GM23338 (cell line): ENCODE measurements at regions not wholly inside any gene's neighbourhood (a gene's known extent, or its start where the extent isn't known, plus 50 kb on each side); places are given as distances from the start of the nearest gene placed in this dataset.

Experiments used
- ATAC-seq: fragments of 200-7000 bp; cut with Tn5 transposase; 3 replicates; pipeline ENCODE4 v1.9.1; 2020
- DNase-seq: peaks from one replicate; pipeline ENCODE4 v3.0.0-alpha.2; 2015; ENCODE audit warnings: low spot score
- H2AFZ ChIP-seq: fragments of 200-600 bp; sonication (generic); 2 replicates; pipeline ENCODE4 v1.8.0; 2016; ENCODE audit warnings: antibody characterized with exemption, mild to moderate bottlenecking, moderate library complexity
- H3F3A ChIP-seq: fragments of 200-600 bp; sonication (generic); replicated peaks from 2 replicates; pipeline ENCODE4 v1.8.0; 2017; ENCODE audit warnings: antibody characterized with exemption, mixed run types, low read depth
- H3K27ac ChIP-seq: fragments of 200-600 bp; sonication (generic); 2 replicates; pipeline ENCODE4 v1.6.1; 2016; ENCODE audit warnings: low read depth
- H3K27me3 ChIP-seq: fragments of 200-600 bp; sonication (generic); 2 replicates; pipeline ENCODE4 v1.8.0; 2016; ENCODE audit warnings: mild to moderate bottlenecking, mixed run types, moderate library complexity; ENCODE audit not compliant: insufficient read depth
- H3K36me3 ChIP-seq: fragments of 200-600 bp; sonication (generic); 2 replicates; pipeline ENCODE4 v1.8.0; 2016; ENCODE audit warnings: mild to moderate bottlenecking; ENCODE audit not compliant: insufficient read depth
- H3K4me1 ChIP-seq: fragments of 200-600 bp; sonication (generic); 2 replicates; pipeline ENCODE4 v1.8.0; 2016; ENCODE audit warnings: mild to moderate bottlenecking, moderate library complexity; ENCODE audit not compliant: insufficient read depth
- H3K4me2 ChIP-seq: fragments of 200-600 bp; sonication (generic); 2 replicates; pipeline ENCODE4 v1.7.1; 2017; ENCODE audit warnings: mixed run types
- H3K4me3 ChIP-seq: fragments of 200-600 bp; sonication (generic); 2 replicates; pipeline ENCODE4 v1.6.1; 2016; ENCODE audit warnings: mixed run types
- H3K79me2 ChIP-seq: fragments of 200-600 bp; sonication (generic); replicated peaks from 2 replicates; pipeline ENCODE4 v1.8.0; 2017; ENCODE audit warnings: mild to moderate bottlenecking; ENCODE audit not compliant: insufficient read depth
- H3K9me2 ChIP-seq: fragments of 200-600 bp; sonication (generic); 2 replicates; pipeline ENCODE4 v1.8.0; 2017; ENCODE audit not compliant: insufficient read depth
- H4K20me1 ChIP-seq: fragments of 200-600 bp; sonication (generic); replicated peaks from 2 replicates; pipeline ENCODE4 v1.8.0; 2017; ENCODE audit warnings: mild to moderate bottlenecking; ENCODE audit not compliant: insufficient read depth
- H3K27ac Mint-ChIP-seq: 2 replicates; pipeline ENCODE4 v1.8.0; 2020; ENCODE audit warnings: inconsistent platforms, mild to moderate bottlenecking, moderate library complexity, mixed read lengths
- H3K27me3 Mint-ChIP-seq: 3 replicates; pipeline ENCODE4 v1.8.0; 2022; ENCODE audit warnings: low read depth, mild to moderate bottlenecking, moderate library complexity, mixed read lengths, inconsistent platforms; ENCODE audit not compliant: insufficient read depth, poor library complexity
- H3K36me3 Mint-ChIP-seq: 3 replicates; pipeline ENCODE4 v1.8.0; 2021; ENCODE audit warnings: low read depth, mild to moderate bottlenecking, inconsistent platforms, moderate library complexity, mixed read lengths
- H3K4me1 Mint-ChIP-seq: 3 replicates; pipeline ENCODE4 v1.8.0; 2020; ENCODE audit warnings: mild to moderate bottlenecking, inconsistent platforms, mixed read lengths
- H3K4me3 Mint-ChIP-seq: 3 replicates; pipeline ENCODE4 v1.8.0; 2021; ENCODE audit warnings: moderate library complexity, mild to moderate bottlenecking, inconsistent platforms, mixed read lengths
- H3K9me3 Mint-ChIP-seq: 3 replicates; pipeline ENCODE4 v1.8.0; 2020; ENCODE audit warnings: moderate library complexity, mild to moderate bottlenecking, inconsistent platforms, mixed read lengths
- CREB1 ChIP-seq: fragments of 250-450 bp; sonication (Bioruptor Pico); IDR thresholded peaks from 2 replicates; pipeline ENCODE4 v1.5.0; 2020; ENCODE audit warnings: low read depth, mild to moderate bottlenecking, moderate library complexity
- EZH2 ChIP-seq: fragments of 200-600 bp; sonication (generic); IDR thresholded peaks from one replicate; pipeline ENCODE4 v1.8.0; 2017; ENCODE audit warnings: antibody characterized with exemption, mild to moderate bottlenecking, low read depth; ENCODE audit not compliant: unreplicated experiment
- EZH2phosphoT487 ChIP-seq: fragments of 200-600 bp; sonication (generic); IDR thresholded peaks from one replicate; pipeline ENCODE4 v1.8.1; 2018; ENCODE audit warnings: antibody characterized with exemption; ENCODE audit not compliant: unreplicated experiment
- JUNB ChIP-seq: IDR thresholded peaks from one replicate; pipeline ENCODE4 v1.6.1; 2016; ENCODE audit warnings: antibody characterized with exemption; ENCODE audit not compliant: unreplicated experiment
- NANOG ChIP-seq: IDR thresholded peaks from 2 replicates; pipeline ENCODE4 v1.6.1; 2016; ENCODE audit warnings: antibody characterized with exemption, borderline replicate concordance
- POLR2AphosphoS5 ChIP-seq: IDR thresholded peaks from 2 replicates; pipeline ENCODE4 v1.6.1; 2016; ENCODE audit warnings: antibody characterized with exemption, low read depth
- STAT1 ChIP-seq: IDR thresholded peaks from one replicate; pipeline ENCODE4 v1.6.1; 2016; ENCODE audit warnings: antibody characterized with exemption; ENCODE audit not compliant: unreplicated experiment
- ZNF114 ChIP-seq: fragments of 250-450 bp; sonication (Bioruptor Pico); IDR thresholded peaks from 2 replicates; pipeline ENCODE4 v1.5.0; 2020; ENCODE audit warnings: mild to moderate bottlenecking, moderate library complexity
- ZNF331 ChIP-seq: fragments of 250-450 bp; sonication (Bioruptor Pico); IDR thresholded peaks from 2 replicates; pipeline ENCODE4 v1.5.0; 2020; ENCODE audit warnings: low read depth, mild to moderate bottlenecking, moderate library complexity
- TF ChIP-seq, protein P1 (sequence below), 2 experiments: fragments of 200-600 bp in 1 of 2; sonication (generic) in 1 of 2; conservative IDR thresholded peaks; 2 replicates each; pipeline versions ENCODE4 v1.5.1 to v1.6.1; 2016 to 2017; ENCODE audit warnings: antibody characterized with exemption in 2 of 2, low read depth in 2 of 2, mild to moderate bottlenecking in 2 of 2, moderate library complexity in 1 of 2

GRCh38 chr18:46204143-46204542, 100.0 kb downstream of the HAUS1 start:
- no peaks in the 10 kb centered on the region for H3K9me3 Mint-ChIP-seq
- no peak overlapping the region for H3K4me3 Mint-ChIP-seq
- no peaks in the 10 kb centered on the region for H3F3A ChIP-seq
- H3K4me1 ChIP-seq: no peaks in the 10 kb centered on the region; the same call in 1 of the 2 replicates
- H3K4me2 ChIP-seq: no peak overlapping the region
- TF ChIP-seq CREB1: no peak
- TF ChIP-seq NANOG: no peak
- TF ChIP-seq, protein P1, sequence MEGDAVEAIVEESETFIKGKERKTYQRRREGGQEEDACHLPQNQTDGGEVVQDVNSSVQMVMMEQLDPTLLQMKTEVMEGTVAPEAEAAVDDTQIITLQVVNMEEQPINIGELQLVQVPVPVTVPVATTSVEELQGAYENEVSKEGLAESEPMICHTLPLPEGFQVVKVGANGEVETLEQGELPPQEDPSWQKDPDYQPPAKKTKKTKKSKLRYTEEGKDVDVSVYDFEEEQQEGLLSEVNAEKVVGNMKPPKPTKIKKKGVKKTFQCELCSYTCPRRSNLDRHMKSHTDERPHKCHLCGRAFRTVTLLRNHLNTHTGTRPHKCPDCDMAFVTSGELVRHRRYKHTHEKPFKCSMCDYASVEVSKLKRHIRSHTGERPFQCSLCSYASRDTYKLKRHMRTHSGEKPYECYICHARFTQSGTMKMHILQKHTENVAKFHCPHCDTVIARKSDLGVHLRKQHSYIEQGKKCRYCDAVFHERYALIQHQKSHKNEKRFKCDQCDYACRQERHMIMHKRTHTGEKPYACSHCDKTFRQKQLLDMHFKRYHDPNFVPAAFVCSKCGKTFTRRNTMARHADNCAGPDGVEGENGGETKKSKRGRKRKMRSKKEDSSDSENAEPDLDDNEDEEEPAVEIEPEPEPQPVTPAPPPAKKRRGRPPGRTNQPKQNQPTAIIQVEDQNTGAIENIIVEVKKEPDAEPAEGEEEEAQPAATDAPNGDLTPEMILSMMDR (conservative IDR thresholded peaks at IDR 0.05; ENCODE audit: low read depth in 2 of 2): no peak
- TF ChIP-seq ZNF331 (CRISPR knock-in tag): no peak
- no peak for TF ChIP-seq ZNF114 (CRISPR knock-in tag)
- no peak for TF ChIP-seq POLR2AphosphoS5
- no peak for TF ChIP-seq JUNB
- no peak for TF ChIP-seq EZH2
- no peaks in the 10 kb centered on the region for H3K9me2 ChIP-seq
- H3K36me3 ChIP-seq: no peaks in the 10 kb centered on the region
- no peak overlapping the region for H3K27ac Mint-ChIP-seq
- no peak overlapping the region for H3K4me3 ChIP-seq
- DNase-seq (no peak), ATAC-seq (no peak)
- peaks cover 95% of the 10 kb centered on the region for H3K79me2 ChIP-seq
- peaks cover 5% of the 10 kb centered on the region for H4K20me1 ChIP-seq
- no peak overlapping the region for H2AFZ ChIP-seq
- H3K27me3 ChIP-seq: no peaks in the 10 kb centered on the region
- H3K27me3 Mint-ChIP-seq: no peaks in the 10 kb centered on the region
- peaks cover 16% of the 10 kb centered on the region for H3K4me1 Mint-ChIP-seq
- H3K27ac ChIP-seq: no peak overlapping the region
- H3K36me3 Mint-ChIP-seq: no peaks in the 10 kb centered on the region

DNA sequence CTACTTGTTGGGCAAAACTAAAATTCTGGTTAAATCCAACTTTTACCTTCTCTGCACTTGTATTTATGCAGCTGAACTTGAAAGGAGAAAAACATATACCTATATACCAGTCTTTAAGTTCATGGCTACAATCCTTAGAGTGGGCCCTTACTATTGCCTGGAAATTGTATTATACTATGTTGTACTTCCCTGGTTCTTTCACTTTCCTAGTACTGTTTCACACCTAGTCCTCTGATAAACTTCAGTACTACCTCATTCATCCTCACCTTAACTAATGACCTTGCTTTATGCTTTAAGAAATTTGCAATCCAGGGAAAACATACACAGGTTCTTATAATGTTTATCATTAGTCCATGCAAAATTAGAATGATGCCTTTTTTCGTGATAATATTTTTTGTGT, 103.8 kb downstream of the HAUS1 start:
- DNase-seq: no peak
- ATAC-seq: no peak
- Histone ChIP-seq H4K20me1 (no peaks in the 10 kb centered on the region; the same call in 1 of the 2 replicates), H3K4me3 (no peak overlapping the region), H3K27ac (no peak overlapping the region), H3K4me2 (no peak overlapping the region), H3K79me2 (peaks cover 86% of the 10 kb centered on the region), H3K27me3 (no peaks in the 10 kb centered on the region), H3F3A (no peaks in the 10 kb centered on the region; the same call in 1 of the 2 replicates), H3K4me1 (no peaks in the 10 kb centered on the region; the same call in 1 of the 2 replicates), H3K36me3 (no peaks in the 10 kb centered on the region), H3K9me2 (no peaks in the 10 kb centered on the region), H2AFZ (no peak overlapping the region)
- H3K27me3 Mint-ChIP-seq: no peaks in the 10 kb centered on the region
- no peaks in the 10 kb centered on the region for H3K36me3 Mint-ChIP-seq
- H3K4me3 Mint-ChIP-seq: no peak overlapping the region
- no peak overlapping the region for H3K27ac Mint-ChIP-seq
- H3K4me1 Mint-ChIP-seq: peaks cover 18% of the 10 kb centered on the region
- TF ChIP-seq EZH2: no peak
- no peaks in the 10 kb centered on the region for H3K9me3 Mint-ChIP-seq

DNA sequence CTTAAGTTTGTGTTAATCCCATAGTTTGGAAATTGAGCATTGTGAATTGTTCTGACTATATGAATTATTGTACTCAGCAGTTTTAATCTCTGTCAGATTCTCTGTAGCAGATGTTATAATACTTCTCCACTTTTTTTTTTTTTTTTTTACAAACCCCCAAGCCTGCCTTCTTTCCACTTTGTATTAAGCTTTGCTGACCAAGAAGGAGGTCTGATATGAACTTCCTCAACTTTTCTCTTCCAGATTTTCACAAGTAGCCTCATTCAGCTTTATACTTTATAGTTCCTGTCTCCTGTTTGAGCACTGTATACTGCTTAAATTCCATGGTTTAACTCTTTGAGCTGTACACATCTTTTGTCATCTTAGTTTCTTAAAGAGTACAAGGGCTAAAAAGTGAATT, 105.0 kb downstream of the HAUS1 start:
- no peak overlapping the region for H3K27ac Mint-ChIP-seq
- no peaks in the 10 kb centered on the region; the same call in 1 of the 2 replicates for H4K20me1 ChIP-seq
- TF ChIP-seq EZH2phosphoT487: no peak
- TF ChIP-seq, protein P1 (conservative IDR thresholded peaks at IDR 0.05; ENCODE audit: low read depth in 2 of 2): no peak
- no peak for TF ChIP-seq ZNF331 (CRISPR knock-in tag)
- TF ChIP-seq ZNF114 (CRISPR knock-in tag): no peak
- TF ChIP-seq JUNB: no peak
- TF ChIP-seq STAT1: no peak
- no peak for TF ChIP-seq POLR2AphosphoS5
- TF ChIP-seq EZH2: no peak

More for the DNA sequence above, 105.0 kb downstream of the HAUS1 start:
- Mint-ChIP-seq H3K9me3 (no peaks in the 10 kb centered on the region), H3K36me3 (no peaks in the 10 kb centered on the region), H3K4me1 (peaks cover 15% of the 10 kb centered on the region), H3K4me3 (no peak overlapping the region), H3K27me3 (no peaks in the 10 kb centered on the region)
- Histone ChIP-seq H3K4me1 (no peaks in the 10 kb centered on the region), H3K79me2 (peaks cover 80% of the 10 kb centered on the region), H3K4me2 (no peak overlapping the region), H3K27me3 (no peaks in the 10 kb centered on the region), H3K36me3 (no peaks in the 10 kb centered on the region), H2AFZ (no peak overlapping the region), H3K4me3 (no peak overlapping the region), H3F3A (no peaks in the 10 kb centered on the region; the same call in 1 of the 2 replicates), H3K27ac (no peak overlapping the region), H3K9me2 (no peaks in the 10 kb centered on the region)
- no peak for DNase-seq
- no peak for ATAC-seq
